ENCODE measurements at regions not wholly inside any gene's neighbourhood (a gene's known extent, or its start where the extent isn't known, plus 50 kb on each side); places are given as distances from the start of the nearest gene placed in this dataset.

DNA sequence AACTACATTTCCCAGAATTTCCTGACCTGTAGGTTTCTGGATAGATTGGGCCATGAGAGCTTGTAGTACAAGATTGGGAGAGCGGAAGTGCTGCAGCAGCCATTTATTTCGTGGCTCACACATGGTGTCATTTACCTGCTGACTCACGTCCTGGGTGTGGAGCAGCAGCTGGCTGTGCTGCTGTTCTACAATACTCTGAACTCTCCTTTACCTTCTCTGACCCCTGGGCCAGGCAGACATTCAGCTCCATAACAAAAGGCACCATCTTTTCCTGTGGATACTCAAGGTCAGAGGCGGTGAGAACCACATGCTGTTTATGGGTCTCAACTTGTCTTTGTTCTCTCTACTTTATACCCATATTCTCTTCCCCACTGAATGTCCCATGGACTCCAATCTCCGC, 490.2 kb downstream of the IGSF11 start:
- FAIRE-seq = no peak
- TF ChIP-seq, protein P1, sequence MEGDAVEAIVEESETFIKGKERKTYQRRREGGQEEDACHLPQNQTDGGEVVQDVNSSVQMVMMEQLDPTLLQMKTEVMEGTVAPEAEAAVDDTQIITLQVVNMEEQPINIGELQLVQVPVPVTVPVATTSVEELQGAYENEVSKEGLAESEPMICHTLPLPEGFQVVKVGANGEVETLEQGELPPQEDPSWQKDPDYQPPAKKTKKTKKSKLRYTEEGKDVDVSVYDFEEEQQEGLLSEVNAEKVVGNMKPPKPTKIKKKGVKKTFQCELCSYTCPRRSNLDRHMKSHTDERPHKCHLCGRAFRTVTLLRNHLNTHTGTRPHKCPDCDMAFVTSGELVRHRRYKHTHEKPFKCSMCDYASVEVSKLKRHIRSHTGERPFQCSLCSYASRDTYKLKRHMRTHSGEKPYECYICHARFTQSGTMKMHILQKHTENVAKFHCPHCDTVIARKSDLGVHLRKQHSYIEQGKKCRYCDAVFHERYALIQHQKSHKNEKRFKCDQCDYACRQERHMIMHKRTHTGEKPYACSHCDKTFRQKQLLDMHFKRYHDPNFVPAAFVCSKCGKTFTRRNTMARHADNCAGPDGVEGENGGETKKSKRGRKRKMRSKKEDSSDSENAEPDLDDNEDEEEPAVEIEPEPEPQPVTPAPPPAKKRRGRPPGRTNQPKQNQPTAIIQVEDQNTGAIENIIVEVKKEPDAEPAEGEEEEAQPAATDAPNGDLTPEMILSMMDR (IDR thresholded peaks at IDR 0.05; ENCODE audit: insufficient read depth, missing control alignments) = no peak

DNA sequence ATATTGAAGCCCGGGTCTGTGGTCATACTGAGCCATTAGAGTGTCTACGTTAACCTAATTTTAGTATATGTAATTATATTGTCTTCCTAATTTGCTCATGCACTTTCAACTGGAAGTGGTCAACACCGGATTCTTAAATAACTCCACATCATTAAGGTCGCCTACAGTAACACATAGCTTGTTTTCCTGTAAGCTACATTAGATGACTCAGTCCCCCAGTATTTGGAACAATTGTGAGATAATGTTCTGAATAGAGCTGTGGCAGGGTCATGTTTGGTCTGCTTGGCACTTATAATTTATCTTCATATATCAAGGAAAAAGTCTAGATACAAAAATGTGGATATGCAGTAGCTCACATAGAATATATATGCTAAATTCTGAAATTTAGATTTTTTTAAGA, 486.2 kb downstream of the IGSF11 start:
- TF ChIP-seq, protein P1 (IDR thresholded peaks at IDR 0.05; ENCODE audit: insufficient read depth, missing control alignments) = no peak
- FAIRE-seq (no peak), DNase-seq (ENCODE audit: insufficient read length, low spot score) (no peak)

More for the DNA sequence above, 490.2 kb downstream of the IGSF11 start:
- no peak for DNase-seq (ENCODE audit: insufficient read length, low spot score)

DNA sequence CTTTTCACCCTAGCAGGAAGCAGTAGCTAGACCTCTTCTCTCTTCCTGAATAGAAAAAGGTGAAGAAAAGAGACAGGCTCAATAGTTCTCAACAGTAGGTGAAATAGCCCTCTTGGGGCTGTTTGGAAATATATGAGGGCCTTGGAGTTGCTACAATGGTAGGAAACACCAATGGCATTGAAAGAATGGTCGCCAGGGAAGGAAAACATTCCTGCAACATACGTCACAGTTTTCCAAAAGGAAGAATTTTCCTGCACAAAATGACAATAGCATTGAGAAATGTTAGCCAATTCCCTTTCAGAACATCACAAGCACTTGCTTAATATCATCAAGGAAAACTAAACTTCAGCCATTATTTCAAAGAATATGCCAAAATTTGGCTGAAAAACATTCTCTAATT, 484.5 kb downstream of the IGSF11 start:
- FAIRE-seq (no peak), DNase-seq (ENCODE audit: insufficient read length, low spot score) (no peak)
- TF ChIP-seq, protein P1 (IDR thresholded peaks at IDR 0.05; ENCODE audit: insufficient read depth, missing control alignments) = no peak

DNA sequence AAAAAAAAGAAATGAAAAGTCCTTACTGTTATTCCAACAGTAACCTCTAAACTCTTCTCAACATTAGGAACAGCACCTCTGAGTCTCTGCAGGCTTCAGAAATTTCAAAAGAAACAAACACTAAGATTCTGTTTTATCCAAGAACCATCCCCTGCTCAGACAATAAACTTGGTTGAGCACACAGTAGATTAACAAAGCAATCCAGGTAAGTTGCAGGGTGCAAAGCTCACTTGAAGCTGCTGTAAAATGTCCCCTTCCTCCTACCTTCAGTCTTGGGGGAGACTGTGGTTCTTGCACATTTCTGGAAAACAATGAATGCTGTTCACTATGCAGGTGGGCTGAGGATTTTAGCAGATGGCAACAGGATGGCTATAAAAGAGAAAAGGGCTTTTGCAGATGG, 484.1 kb downstream of the IGSF11 start:
- FAIRE-seq = no peak
- TF ChIP-seq, protein P1 (IDR thresholded peaks at IDR 0.05; ENCODE audit: insufficient read depth, missing control alignments) = no peak
- DNase-seq (ENCODE audit: insufficient read length, low spot score) = no peak

DNA sequence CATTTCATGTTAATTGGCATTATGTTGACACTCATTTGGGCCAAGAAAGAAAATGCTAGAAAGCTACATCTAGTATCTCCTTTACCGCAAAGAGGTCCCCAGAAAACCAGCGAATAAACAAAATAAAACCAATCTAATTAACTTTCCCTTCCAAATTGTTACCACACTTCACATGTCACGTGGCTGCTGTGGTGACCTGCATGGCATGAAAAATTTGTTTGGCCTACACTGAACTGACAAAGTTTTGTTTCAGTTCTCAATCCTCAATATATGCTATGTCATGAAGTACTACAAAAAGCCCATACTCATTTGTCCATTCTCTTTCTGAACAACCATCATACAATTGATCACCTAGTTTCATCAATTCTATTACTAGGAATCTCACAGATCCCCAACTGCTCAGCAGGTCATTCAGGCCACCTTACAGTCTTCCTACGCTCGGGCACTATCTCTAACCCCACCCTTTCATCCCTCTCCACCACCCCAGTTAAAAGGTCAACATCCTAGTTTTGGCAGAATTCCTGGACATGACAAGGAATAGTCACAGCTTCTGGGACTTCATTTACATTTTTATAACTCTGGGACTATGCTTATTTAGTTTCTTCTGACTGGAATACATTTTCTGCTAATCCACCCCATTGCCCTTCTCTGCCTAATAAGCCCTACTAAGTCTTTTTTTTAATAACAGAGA, 480.4 kb downstream of the IGSF11 start:
- no peak for DNase-seq (ENCODE audit: insufficient read length, low spot score)
- TF ChIP-seq, protein P1 (IDR thresholded peaks at IDR 0.05; ENCODE audit: insufficient read depth, missing control alignments) = no peak
- no peak for FAIRE-seq

DNA sequence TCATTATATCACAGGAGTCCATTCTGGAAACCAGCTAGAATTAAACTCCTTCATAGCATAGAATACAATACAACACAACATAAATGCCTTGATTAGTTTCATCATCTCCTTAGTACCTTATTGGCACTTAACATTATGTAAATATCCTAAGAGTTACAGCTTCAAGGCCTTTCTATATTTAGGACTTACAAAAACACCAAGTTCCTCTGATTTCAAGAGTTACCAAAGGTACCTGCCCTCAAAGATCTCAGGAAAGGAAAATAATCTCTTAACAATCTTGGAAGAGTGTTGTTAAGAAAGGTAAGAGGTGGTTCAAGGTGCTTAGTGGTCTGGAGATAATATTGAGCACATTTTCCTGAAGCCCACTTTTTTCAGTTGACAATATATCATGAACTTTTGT, 477.7 kb downstream of the IGSF11 start:
- DNase-seq (ENCODE audit: insufficient read length, low spot score) (no peak), FAIRE-seq (no peak)
- TF ChIP-seq, protein P1 (IDR thresholded peaks at IDR 0.05; ENCODE audit: insufficient read depth, missing control alignments) = no peak

DNA sequence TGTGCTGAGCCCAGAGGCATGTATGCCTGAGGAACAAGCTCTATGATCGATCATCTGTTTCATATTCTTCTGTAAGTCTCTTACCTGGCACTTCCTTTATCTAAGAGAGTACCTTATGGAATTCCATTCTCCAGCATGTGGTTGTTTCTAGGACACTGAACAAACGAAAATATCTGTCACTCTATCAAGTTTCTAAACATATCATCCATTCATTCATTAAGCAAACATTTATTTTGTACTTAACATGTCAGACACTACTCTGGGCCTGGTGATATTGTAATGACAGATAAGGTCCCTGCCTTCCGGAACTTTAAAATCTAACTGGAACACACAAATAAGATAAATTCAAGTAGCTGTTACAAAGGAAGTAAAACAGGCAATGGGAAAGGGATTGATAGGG, 477.1 kb downstream of the IGSF11 start:
- TF ChIP-seq, protein P1 (IDR thresholded peaks at IDR 0.05; ENCODE audit: insufficient read depth, missing control alignments) = no peak
- no peak for FAIRE-seq

More for the DNA sequence above, 477.1 kb downstream of the IGSF11 start:
- DNase-seq (ENCODE audit: insufficient read length, low spot score) = no peak
